Neural progenitor cell (in vitro differentiated cells): ENCODE measurements at regions not wholly inside any gene's neighbourhood (a gene's known extent, or its start where the extent isn't known, plus 50 kb on each side); places are given as distances from the start of the nearest gene placed in this dataset.

Experiments used
- DNase-seq: peaks from one replicate; pipeline ENCODE4 v3.0.0-alpha.2; 2016; ENCODE audit warnings: low spot score
- H2AFZ ChIP-seq: fragments of 200-600 bp; sonication (generic); replicated peaks from 2 replicates; pipeline ENCODE4 v1.6.1; 2016; ENCODE audit warnings: antibody characterized with exemption
- H3F3A ChIP-seq: fragments of 200-600 bp; sonication (generic); 2 replicates; pipeline ENCODE4 v1.6.1; 2016; ENCODE audit warnings: antibody characterized with exemption, low read depth
- H3K27ac ChIP-seq: fragments of 200-600 bp; sonication (generic); 2 replicates; pipeline ENCODE4 v1.5.1; 2016; ENCODE audit warnings: mild to moderate bottlenecking
- H3K27me3 ChIP-seq: fragments of 200-600 bp; sonication (generic); 2 replicates; pipeline ENCODE4 v1.6.1; 2016; ENCODE audit warnings: mild to moderate bottlenecking, moderate library complexity
- H3K36me3 ChIP-seq: fragments of 200-600 bp; sonication (generic); 2 replicates; pipeline ENCODE4 v1.5.1; 2016
- H3K4me1 ChIP-seq: fragments of 200-600 bp; sonication (generic); 2 replicates; pipeline ENCODE4 v1.6.1; 2016; ENCODE audit warnings: mixed run types
- H3K4me2 ChIP-seq: fragments of 200-600 bp; sonication (generic); 2 replicates; pipeline ENCODE4 v1.6.1; 2016
- H3K4me3 ChIP-seq: fragments of 200-600 bp; sonication (generic); 2 replicates; pipeline ENCODE4 v1.5.1; 2016
- H3K79me2 ChIP-seq: fragments of 200-600 bp; sonication (generic); 2 replicates; pipeline ENCODE4 v1.6.1; 2016; ENCODE audit warnings: low read depth
- H3K9ac ChIP-seq: fragments of 200-600 bp; sonication (generic); 2 replicates; pipeline ENCODE4 v1.6.1; 2016
- H3K9me3 ChIP-seq: fragments of 200-600 bp; sonication (generic); 2 replicates; pipeline ENCODE4 v1.5.1; 2016; ENCODE audit warnings: low read depth
- H4K20me1 ChIP-seq: fragments of 200-600 bp; sonication (generic); 2 replicates; pipeline ENCODE4 v1.6.1; 2016; ENCODE audit warnings: low read depth
- H3K27ac Mint-ChIP-seq: 3 replicates; pipeline ENCODE4 v1.8.0; 2021; ENCODE audit warnings: mixed read lengths
- H3K27me3 Mint-ChIP-seq: 2 replicates; pipeline ENCODE4 v1.8.0; 2022; ENCODE audit warnings: low read depth, mild to moderate bottlenecking, inconsistent platforms, moderate library complexity, mixed read lengths; ENCODE audit not compliant: insufficient read depth
- H3K36me3 Mint-ChIP-seq: 3 replicates; pipeline ENCODE4 v1.8.0; 2021; ENCODE audit warnings: mixed read lengths
- H3K4me1 Mint-ChIP-seq: 3 replicates; pipeline ENCODE4 v1.8.0; 2021; ENCODE audit warnings: mixed read lengths
- H3K4me3 Mint-ChIP-seq: 3 replicates; pipeline ENCODE4 v1.8.0; 2021; ENCODE audit warnings: mild to moderate bottlenecking, moderate library complexity, mixed read lengths
- H3K9me3 Mint-ChIP-seq: 3 replicates; pipeline ENCODE4 v1.8.0; 2020; ENCODE audit warnings: mixed read lengths
- EZH2 ChIP-seq: fragments of 200-600 bp; sonication (generic); IDR thresholded peaks from 2 replicates; pipeline ENCODE4 v1.6.1; 2017; ENCODE audit warnings: antibody characterized with exemption, mild to moderate bottlenecking, moderate library complexity
- EZH2phosphoT487 ChIP-seq: fragments of 200-600 bp; sonication (generic); IDR thresholded peaks from 2 replicates; pipeline ENCODE4 v1.6.1; 2017; ENCODE audit warnings: antibody characterized with exemption
- TF ChIP-seq, protein P1 (sequence below): fragments of 200-600 bp; sonication (generic); IDR thresholded peaks from 2 replicates; pipeline ENCODE4 v1.5.1; 2017; ENCODE audit warnings: antibody characterized with exemption, mild to moderate bottlenecking

GRCh38 chr17:63304704-63305261 is 141.3 kb downstream of the CYB561 start:
- Histone ChIP-seq H3K36me3 (no peaks in the 10 kb centered on the region), H3K27me3 (no peaks in the 10 kb centered on the region), H3K79me2 (no peaks in the 10 kb centered on the region), H4K20me1 (no peaks in the 10 kb centered on the region), H3K9ac (no peak overlapping the region), H3K27ac (no peak overlapping the region), H3K4me2 (no peak overlapping the region), H2AFZ (no peak overlapping the region), H3K4me1 (no peaks in the 10 kb centered on the region), H3K4me3 (no peak overlapping the region), H3K9me3 (no peaks in the 10 kb centered on the region), H3F3A (no peaks in the 10 kb centered on the region)
- no peaks in the 10 kb centered on the region for H3K4me1 Mint-ChIP-seq
- no peak for TF ChIP-seq EZH2
- no peak for TF ChIP-seq EZH2phosphoT487
- TF ChIP-seq, protein P1, sequence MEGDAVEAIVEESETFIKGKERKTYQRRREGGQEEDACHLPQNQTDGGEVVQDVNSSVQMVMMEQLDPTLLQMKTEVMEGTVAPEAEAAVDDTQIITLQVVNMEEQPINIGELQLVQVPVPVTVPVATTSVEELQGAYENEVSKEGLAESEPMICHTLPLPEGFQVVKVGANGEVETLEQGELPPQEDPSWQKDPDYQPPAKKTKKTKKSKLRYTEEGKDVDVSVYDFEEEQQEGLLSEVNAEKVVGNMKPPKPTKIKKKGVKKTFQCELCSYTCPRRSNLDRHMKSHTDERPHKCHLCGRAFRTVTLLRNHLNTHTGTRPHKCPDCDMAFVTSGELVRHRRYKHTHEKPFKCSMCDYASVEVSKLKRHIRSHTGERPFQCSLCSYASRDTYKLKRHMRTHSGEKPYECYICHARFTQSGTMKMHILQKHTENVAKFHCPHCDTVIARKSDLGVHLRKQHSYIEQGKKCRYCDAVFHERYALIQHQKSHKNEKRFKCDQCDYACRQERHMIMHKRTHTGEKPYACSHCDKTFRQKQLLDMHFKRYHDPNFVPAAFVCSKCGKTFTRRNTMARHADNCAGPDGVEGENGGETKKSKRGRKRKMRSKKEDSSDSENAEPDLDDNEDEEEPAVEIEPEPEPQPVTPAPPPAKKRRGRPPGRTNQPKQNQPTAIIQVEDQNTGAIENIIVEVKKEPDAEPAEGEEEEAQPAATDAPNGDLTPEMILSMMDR = no peak
- peaks cover 38% of the 10 kb centered on the region for H3K36me3 Mint-ChIP-seq
- peaks cover 3% of the 10 kb centered on the region for H3K27me3 Mint-ChIP-seq
- peaks cover 41% of the 10 kb centered on the region for H3K9me3 Mint-ChIP-seq
- peak; percentile 33 for DNase-seq
- no peak overlapping the region for H3K4me3 Mint-ChIP-seq
- no peak overlapping the region for H3K27ac Mint-ChIP-seq

- Histone ChIP-seq H3K27ac (no peak overlapping the region), H3K79me2 (no peaks in the 10 kb centered on the region), H3K27me3 (no peaks in the 10 kb centered on the region), H3K4me3 (no peak overlapping the region), H3K36me3 (no peaks in the 10 kb centered on the region), H3K4me1 (no peaks in the 10 kb centered on the region), H2AFZ (no peak overlapping the region), H3K9me3 (no peaks in the 10 kb centered on the region), H3K4me2 (no peak overlapping the region), H3K9ac (no peak overlapping the region), H4K20me1 (no peaks in the 10 kb centered on the region), H3F3A (no peaks in the 10 kb centered on the region)
- DNase-seq = no peak
- Mint-ChIP-seq H3K4me1 (no peaks in the 10 kb centered on the region), H3K27me3 (peaks cover 3% of the 10 kb centered on the region), H3K27ac (no peak overlapping the region), H3K4me3 (no peak overlapping the region), H3K9me3 (peaks cover 33% of the 10 kb centered on the region), H3K36me3 (peaks cover 33% of the 10 kb centered on the region)
- no peak for TF ChIP-seq EZH2
- no peak for TF ChIP-seq EZH2phosphoT487
- TF ChIP-seq, protein P1 = no peak
Observed at GRCh38 chr17:63305857-63306256, 140.2 kb downstream of the CYB561 start.

GRCh38 chr17:63306855-63307254 is 139.3 kb downstream of the CYB561 start:
- no peaks in the 10 kb centered on the region for H3K27me3 ChIP-seq
- TF ChIP-seq EZH2 (no peak), EZH2phosphoT487 (no peak)
- TF ChIP-seq, protein P1 = no peak
- no peak overlapping the region for H3K9ac ChIP-seq
- no peaks in the 10 kb centered on the region for H3K79me2 ChIP-seq
- no peaks in the 10 kb centered on the region for H3K9me3 ChIP-seq
- H3K36me3 ChIP-seq = no peaks in the 10 kb centered on the region
- Mint-ChIP-seq H3K4me3 (no peak overlapping the region), H3K36me3 (peaks cover 28% of the 10 kb centered on the region), H3K27me3 (peaks cover 3% of the 10 kb centered on the region), H3K9me3 (peaks cover 26% of the 10 kb centered on the region), H3K27ac (no peak overlapping the region), H3K4me1 (no peaks in the 10 kb centered on the region)
- H3K4me1 ChIP-seq = no peaks in the 10 kb centered on the region
- no peaks in the 10 kb centered on the region for H3F3A ChIP-seq
- no peak overlapping the region for H3K27ac ChIP-seq
- no peaks in the 10 kb centered on the region for H4K20me1 ChIP-seq
- no peak overlapping the region for H3K4me3 ChIP-seq
- H3K4me2 ChIP-seq = no peak overlapping the region
- DNase-seq = no peak
- no peak overlapping the region for H2AFZ ChIP-seq
